Karpas-422 (cell line): ENCODE measurements at regions not wholly inside any gene's neighbourhood (a gene's known extent, or its start where the extent isn't known, plus 50 kb on each side); places are given as distances from the start of the nearest gene placed in this dataset.

Experiments
- DNase-seq: peaks from one replicate; pipeline ENCODE4 v3.0.0-alpha.2; 2015
- H2AFZ ChIP-seq: fragments of 200-600 bp; sonication (generic); 2 replicates; pipeline ENCODE4 v1.6.1; 2014; ENCODE audit warnings: antibody characterized with exemption, low read length, mixed read lengths
- H3K27ac ChIP-seq: fragments of 200-600 bp; sonication (generic); 2 replicates; pipeline ENCODE4 v1.5.1; 2014; ENCODE audit warnings: mild to moderate bottlenecking, low read length, moderate library complexity
- H3K27me3 ChIP-seq: fragments of 200-600 bp; sonication (generic); 2 replicates; pipeline ENCODE4 v1.6.1; 2014; ENCODE audit warnings: low read length, mixed read lengths
- H3K36me3 ChIP-seq: fragments of 200-600 bp; sonication (generic); 2 replicates; pipeline ENCODE4 v1.6.1; 2014; ENCODE audit warnings: low read length, mixed read lengths; ENCODE audit not compliant: insufficient read depth
- H3K4me1 ChIP-seq: fragments of 200-600 bp; sonication (generic); 2 replicates; pipeline ENCODE4 v1.6.1; 2014; ENCODE audit warnings: mild to moderate bottlenecking, low read length, mixed read lengths
- H3K4me2 ChIP-seq: fragments of 200-600 bp; sonication (generic); 2 replicates; pipeline ENCODE4 v1.6.1; 2014; ENCODE audit warnings: low read length, low read depth, mild to moderate bottlenecking; ENCODE audit not compliant: poor library complexity, severe bottlenecking
- H3K4me3 ChIP-seq: fragments of 200-600 bp; sonication (generic); 2 replicates; pipeline ENCODE4 v1.5.1; 2014; ENCODE audit warnings: mild to moderate bottlenecking, antibody characterized with exemption, low read length, mixed read lengths
- H3K79me2 ChIP-seq: fragments of 200-600 bp; sonication (generic); 2 replicates; pipeline ENCODE4 v1.6.1; 2014; ENCODE audit warnings: mild to moderate bottlenecking, low read length, mixed read lengths
- H3K9ac ChIP-seq: fragments of 200-600 bp; sonication (generic); 2 replicates; pipeline ENCODE4 v1.6.0; 2014; ENCODE audit warnings: low read length
- H3K9me2 ChIP-seq: fragments of 200-600 bp; sonication (generic), shearing (Covaris generic); replicated peaks from 2 replicates; pipeline ENCODE4 v1.6.0; 2014; ENCODE audit warnings: mild to moderate bottlenecking, low read length, moderate library complexity; ENCODE audit not compliant: insufficient read depth
- H3K9me3 ChIP-seq: fragments of 300-700, 200-600 bp; sonication (generic); 2 replicates; pipeline ENCODE4 v1.6.1; 2014; ENCODE audit warnings: low read length, mixed read lengths
- H4K20me1 ChIP-seq: fragments of 200-600 bp; sonication (generic); 2 replicates; pipeline ENCODE4 v1.6.1; 2014; ENCODE audit warnings: mild to moderate bottlenecking, antibody characterized with exemption, low read length, low read depth; ENCODE audit not compliant: insufficient read depth

GRCh38 chr12:61422786-61423185, 837.4 kb upstream of the USP15 start:
- no peaks in the 10 kb centered on the region for H3K27me3 ChIP-seq
- no peak overlapping the region for H3K4me3 ChIP-seq
- no peak overlapping the region for H3K4me2 ChIP-seq
- H4K20me1 ChIP-seq: no peaks in the 10 kb centered on the region
- H3K9me2 ChIP-seq: no peaks in the 10 kb centered on the region
- H3K27ac ChIP-seq: no peak overlapping the region
- no peak for DNase-seq
- H3K4me1 ChIP-seq: no peaks in the 10 kb centered on the region
- H3K9ac ChIP-seq: no peak overlapping the region
- H3K79me2 ChIP-seq: no peaks in the 10 kb centered on the region
- no peaks in the 10 kb centered on the region for H3K36me3 ChIP-seq
- no peak overlapping the region for H2AFZ ChIP-seq
- peaks cover 4% of the 10 kb centered on the region; the same call in 1 of the 2 replicates for H3K9me3 ChIP-seq

- Histone ChIP-seq H3K4me2 (no peak overlapping the region), H3K36me3 (no peaks in the 10 kb centered on the region), H3K9ac (no peak overlapping the region), H3K27ac (no peak overlapping the region), H3K27me3 (no peaks in the 10 kb centered on the region), H3K79me2 (no peaks in the 10 kb centered on the region), H3K9me2 (no peaks in the 10 kb centered on the region), H3K9me3 (peaks cover 6% of the 10 kb centered on the region), H2AFZ (no peak overlapping the region), H4K20me1 (no peaks in the 10 kb centered on the region), H3K4me3 (no peak overlapping the region), H3K4me1 (no peaks in the 10 kb centered on the region)
- no peak for DNase-seq
Measured at GRCh38 chr12:61452076-61452475, 808.1 kb upstream of the USP15 start.

DNA sequence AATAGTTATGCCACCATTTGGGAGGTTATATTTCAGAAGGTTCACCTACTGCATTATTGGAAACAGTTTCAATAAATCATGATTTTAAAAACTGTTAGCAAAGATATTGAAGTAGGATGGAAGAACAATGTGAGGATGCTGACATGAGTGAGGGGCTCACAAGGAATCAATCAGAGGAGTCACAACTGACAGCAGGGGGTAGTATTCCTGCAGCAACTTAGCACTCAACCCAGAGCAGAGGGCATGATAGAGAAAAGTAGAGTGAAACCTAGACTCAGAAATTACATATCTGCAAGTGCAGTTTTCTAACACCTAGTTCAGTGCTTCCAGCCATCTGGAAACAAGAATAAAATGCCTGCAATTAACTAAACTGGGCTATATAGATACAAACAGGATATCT, 772.5 kb upstream of the USP15 start:
- no peak overlapping the region for H3K27ac ChIP-seq

DNA sequence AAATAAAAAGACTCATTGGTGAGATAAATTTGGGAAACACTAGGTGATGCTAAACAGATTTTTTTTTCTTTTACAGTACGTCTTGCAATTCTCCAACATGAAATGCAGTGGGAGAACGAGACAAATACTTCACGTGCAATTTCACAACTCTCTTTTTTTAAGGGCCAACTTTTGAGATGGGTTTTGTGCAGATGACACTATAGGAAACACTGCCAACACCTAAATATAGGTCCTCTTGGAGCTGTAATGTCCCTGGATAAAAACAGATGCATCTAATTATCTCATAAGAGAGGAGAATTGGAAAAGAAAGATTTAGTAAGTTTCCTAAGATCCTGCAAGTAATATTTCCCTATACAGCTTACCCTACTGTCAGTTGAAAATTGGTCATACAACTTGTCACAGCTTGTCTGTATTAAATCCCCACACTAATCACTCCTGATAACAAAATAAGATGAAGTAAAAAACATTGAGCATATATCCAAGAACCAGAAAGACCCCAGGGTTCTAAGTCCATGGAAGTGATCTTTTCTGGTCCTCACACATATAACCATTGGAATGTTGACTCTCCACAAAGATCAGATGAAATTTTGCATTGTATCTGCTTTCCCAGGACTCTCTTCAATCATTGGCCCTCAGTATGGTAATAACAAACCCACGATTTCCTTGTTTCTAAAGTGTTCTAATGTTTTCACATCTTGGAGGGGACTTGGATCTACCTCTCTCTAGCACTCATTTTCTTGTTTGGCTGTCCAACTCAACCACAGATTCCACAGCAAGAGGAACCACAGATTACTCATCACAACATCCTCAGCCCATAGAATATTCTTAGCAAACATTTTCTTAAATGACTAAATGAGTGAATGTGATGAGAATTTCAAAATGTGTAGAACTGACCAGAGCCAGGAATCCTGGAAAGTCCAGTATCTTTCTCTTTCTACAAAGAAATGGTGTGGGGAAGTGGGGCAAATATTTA, 769.4 kb upstream of the USP15 start:
- no peaks in the 10 kb centered on the region for H3K79me2 ChIP-seq
- H3K4me2 ChIP-seq: no peak overlapping the region
- no peak overlapping the region for H2AFZ ChIP-seq
- H3K36me3 ChIP-seq: no peaks in the 10 kb centered on the region
- no peak overlapping the region for H3K4me3 ChIP-seq
- no peaks in the 10 kb centered on the region for H3K4me1 ChIP-seq
- no peaks in the 10 kb centered on the region for H3K9me2 ChIP-seq
- no peaks in the 10 kb centered on the region for H3K27me3 ChIP-seq
- no peaks in the 10 kb centered on the region; the same call in 1 of the 2 replicates for H3K9me3 ChIP-seq
- no peak for DNase-seq
- H4K20me1 ChIP-seq: no peaks in the 10 kb centered on the region
- no peak overlapping the region for H3K9ac ChIP-seq
- H3K27ac ChIP-seq: no peak overlapping the region

More for the DNA sequence above, 772.5 kb upstream of the USP15 start:
- Histone ChIP-seq H3K27me3 (no peaks in the 10 kb centered on the region), H3K9me2 (no peaks in the 10 kb centered on the region), H3K9me3 (no peaks in the 10 kb centered on the region; the same call in 1 of the 2 replicates), H3K36me3 (no peaks in the 10 kb centered on the region), H3K9ac (no peak overlapping the region), H3K4me3 (no peak overlapping the region), H4K20me1 (no peaks in the 10 kb centered on the region), H3K79me2 (no peaks in the 10 kb centered on the region), H2AFZ (no peak overlapping the region), H3K4me1 (no peaks in the 10 kb centered on the region), H3K4me2 (no peak overlapping the region)
- DNase-seq: no peak

DNA sequence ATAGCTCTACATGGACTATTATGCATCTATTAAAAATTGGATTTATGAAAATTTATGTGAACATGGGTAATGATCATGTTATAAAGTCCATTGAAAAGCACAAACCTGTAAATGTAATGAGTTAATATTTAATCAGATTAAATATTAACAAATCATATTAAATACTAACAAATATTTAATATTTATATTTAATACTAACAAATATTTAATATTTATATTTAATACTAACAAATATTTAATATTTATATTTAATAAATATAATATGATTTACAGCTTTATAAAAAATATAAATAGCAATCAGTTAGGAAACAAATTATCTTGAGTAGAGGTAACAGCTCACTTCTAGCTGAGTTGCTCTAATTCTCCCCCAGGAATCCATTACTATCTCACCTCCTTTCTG, 758.0 kb upstream of the USP15 start:
- H3K9ac ChIP-seq: no peak overlapping the region
- H2AFZ ChIP-seq: no peak overlapping the region
- no peaks in the 10 kb centered on the region for H3K79me2 ChIP-seq
- H3K36me3 ChIP-seq: no peaks in the 10 kb centered on the region
- H3K4me3 ChIP-seq: no peak overlapping the region
- H4K20me1 ChIP-seq: no peaks in the 10 kb centered on the region
- H3K9me3 ChIP-seq: 0 out of 2 replicates have a peak, but pooled peaks cover 4% of the 10 kb centered on the region
- H3K27ac ChIP-seq: no peak overlapping the region
- H3K27me3 ChIP-seq: no peaks in the 10 kb centered on the region
- H3K4me2 ChIP-seq: no peak overlapping the region
- no peaks in the 10 kb centered on the region for H3K9me2 ChIP-seq
- DNase-seq: no peak
- H3K4me1 ChIP-seq: no peaks in the 10 kb centered on the region

DNA sequence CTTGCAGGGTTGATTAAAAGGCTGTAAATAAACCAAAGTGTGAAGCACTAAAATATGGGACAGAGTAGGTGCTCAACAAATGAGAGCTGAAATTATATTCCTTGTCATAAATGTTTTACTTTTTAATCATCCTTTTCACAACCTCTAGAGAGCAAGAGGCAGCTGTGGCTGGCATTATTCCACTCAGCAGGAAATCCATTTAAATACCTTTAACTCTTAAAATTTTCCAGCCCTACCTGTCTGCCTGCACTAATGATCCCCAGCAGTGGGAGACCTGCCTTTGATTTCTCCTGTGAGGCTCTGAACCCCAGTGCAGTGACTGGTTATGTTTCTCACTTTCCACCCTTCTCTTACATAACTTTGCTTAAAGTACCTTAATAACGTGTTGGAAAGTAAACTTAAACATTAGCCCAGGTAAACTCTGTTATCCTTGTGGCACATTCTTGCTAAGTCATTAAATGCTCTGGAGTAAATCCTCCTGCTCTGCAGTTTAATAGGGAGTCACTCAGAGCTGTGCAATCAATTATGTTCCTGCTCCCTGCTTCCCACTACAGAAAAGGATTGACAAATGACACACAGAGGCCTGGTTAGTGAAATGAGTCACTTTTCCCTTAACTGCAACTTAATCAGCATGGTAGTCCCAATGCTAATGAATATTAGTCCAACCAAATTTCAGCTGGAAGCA, 755.7 kb upstream of the USP15 start:
- Histone ChIP-seq H3K79me2 (no peaks in the 10 kb centered on the region), H4K20me1 (no peaks in the 10 kb centered on the region), H3K27ac (no peak overlapping the region), H3K36me3 (no peaks in the 10 kb centered on the region), H3K9me3 (0 out of 2 replicates have a peak, but pooled peaks cover 4% of the 10 kb centered on the region), H3K27me3 (no peaks in the 10 kb centered on the region), H3K4me2 (no peak overlapping the region), H2AFZ (no peak overlapping the region), H3K9ac (no peak overlapping the region), H3K4me3 (no peak overlapping the region), H3K9me2 (no peaks in the 10 kb centered on the region), H3K4me1 (no peaks in the 10 kb centered on the region)
- DNase-seq: no peak

DNA sequence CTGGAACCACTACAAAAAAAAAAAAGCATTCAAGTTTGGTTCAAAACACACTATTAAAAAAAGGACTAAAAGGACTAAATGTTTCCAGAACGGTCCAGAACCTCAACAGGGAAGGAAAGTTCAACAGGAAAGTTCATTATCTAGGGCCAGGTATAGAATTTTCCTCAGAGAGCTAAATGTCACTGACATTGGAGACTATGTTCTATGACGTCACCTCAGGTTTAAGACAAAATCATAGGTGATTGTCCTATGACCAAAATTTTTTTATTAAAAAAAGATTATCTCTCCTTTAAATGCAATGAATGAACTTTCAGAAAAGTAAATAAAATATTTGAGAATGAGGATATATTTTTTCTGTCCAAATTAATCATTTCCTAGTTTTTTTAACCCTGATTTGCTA, 746.7 kb upstream of the USP15 start:
- no peaks in the 10 kb centered on the region for H3K27me3 ChIP-seq
- no peaks in the 10 kb centered on the region for H3K4me1 ChIP-seq
- H3K9ac ChIP-seq: no peak overlapping the region
- no peak overlapping the region for H3K4me3 ChIP-seq
- H3K4me2 ChIP-seq: no peak overlapping the region
- no peak for DNase-seq
- no peaks in the 10 kb centered on the region for H3K79me2 ChIP-seq
- H4K20me1 ChIP-seq: no peaks in the 10 kb centered on the region
- no peaks in the 10 kb centered on the region for H3K9me3 ChIP-seq
- H2AFZ ChIP-seq: no peak overlapping the region
- no peaks in the 10 kb centered on the region for H3K36me3 ChIP-seq
- H3K27ac ChIP-seq: no peak overlapping the region
- no peaks in the 10 kb centered on the region for H3K9me2 ChIP-seq

DNA sequence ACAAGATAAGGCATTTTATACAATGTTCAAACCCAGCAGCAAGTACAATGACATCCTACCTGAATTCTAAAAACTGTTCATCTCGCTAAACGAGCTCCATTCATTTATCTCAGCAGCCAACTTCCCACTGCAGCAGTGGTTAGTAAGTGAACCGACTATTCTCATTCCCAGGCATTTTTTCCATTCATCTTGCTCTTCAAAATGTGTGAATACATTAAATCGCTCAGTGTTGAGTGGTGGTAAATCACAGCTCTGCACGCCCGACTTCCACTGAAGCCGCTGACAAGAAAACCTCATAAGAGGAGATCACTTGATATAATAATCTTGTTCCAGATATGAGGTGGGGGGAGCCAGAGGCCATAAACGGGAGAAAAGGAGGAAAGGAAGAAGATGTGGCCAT, 746.2 kb upstream of the USP15 start:
- Histone ChIP-seq H2AFZ (no peak overlapping the region), H3K4me3 (no peak overlapping the region), H3K4me2 (no peak overlapping the region), H3K4me1 (no peaks in the 10 kb centered on the region), H3K9me2 (no peaks in the 10 kb centered on the region), H3K79me2 (no peaks in the 10 kb centered on the region), H3K9ac (no peak overlapping the region), H3K36me3 (no peaks in the 10 kb centered on the region), H4K20me1 (no peaks in the 10 kb centered on the region), H3K27ac (no peak overlapping the region), H3K27me3 (no peaks in the 10 kb centered on the region), H3K9me3 (no peaks in the 10 kb centered on the region)
- DNase-seq: no peak
